Neural crest cell (in vitro differentiated cells): ENCODE measurements at regions not wholly inside any gene's neighbourhood (a gene's known extent, or its start where the extent isn't known, plus 50 kb on each side); places are given as distances from the start of the nearest gene placed in this dataset.

Experiments used
- DNase-seq: peaks from one replicate; pipeline ENCODE4 v3.0.0; 2021; ENCODE audit warnings: low read depth, mixed read lengths, low spot score
- H3K27ac Mint-ChIP-seq: one replicate; pipeline ENCODE4 v1.8.0; 2021; ENCODE audit warnings: mild to moderate bottlenecking, mixed read lengths; ENCODE audit not compliant: unreplicated experiment
- H3K27me3 Mint-ChIP-seq: 2 replicates; pipeline ENCODE4 v1.8.0; 2021; ENCODE audit warnings: low read depth, mild to moderate bottlenecking, mixed read lengths
- H3K36me3 Mint-ChIP-seq: 2 replicates; pipeline ENCODE4 v1.8.0; 2021; ENCODE audit warnings: low read depth, mild to moderate bottlenecking, mixed read lengths
- H3K4me1 Mint-ChIP-seq: 2 replicates; pipeline ENCODE4 v1.8.0; 2021; ENCODE audit warnings: mixed read lengths
- H3K4me3 Mint-ChIP-seq: one replicate; pipeline ENCODE4 v1.8.0; 2021; ENCODE audit warnings: mild to moderate bottlenecking, mixed read lengths
- H3K9me3 Mint-ChIP-seq: 2 replicates; pipeline ENCODE4 v1.8.0; 2021; ENCODE audit warnings: mixed read lengths
- TF ChIP-seq, protein P1 (sequence below): fragments of 200-600 bp; sonication (generic); conservative IDR thresholded peaks from 2 replicates; pipeline ENCODE4 v1.5.0; 2021; ENCODE audit warnings: antibody characterized with exemption, mild to moderate bottlenecking

DNA sequence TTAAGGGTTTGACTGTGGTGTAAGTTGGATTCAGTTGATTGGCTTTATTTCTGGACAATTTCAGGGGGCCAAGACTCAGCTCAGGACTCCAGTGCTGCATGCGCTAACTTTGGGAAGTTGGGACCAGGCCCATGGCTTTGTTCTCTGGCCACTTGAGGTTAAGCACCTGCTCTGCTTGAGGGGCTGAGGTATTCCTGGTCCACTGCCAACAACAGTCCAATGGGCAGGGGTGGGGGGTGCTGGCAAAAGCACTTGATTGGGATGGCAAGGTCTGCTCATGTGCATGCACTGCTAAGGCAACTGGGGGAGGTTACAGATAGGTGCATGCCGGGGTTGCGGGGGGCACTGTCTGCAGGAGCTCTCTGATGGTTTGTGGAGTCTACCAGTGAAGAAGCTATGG lies 52.6 kb upstream of the ASB17 start:
- TF ChIP-seq, protein P1, sequence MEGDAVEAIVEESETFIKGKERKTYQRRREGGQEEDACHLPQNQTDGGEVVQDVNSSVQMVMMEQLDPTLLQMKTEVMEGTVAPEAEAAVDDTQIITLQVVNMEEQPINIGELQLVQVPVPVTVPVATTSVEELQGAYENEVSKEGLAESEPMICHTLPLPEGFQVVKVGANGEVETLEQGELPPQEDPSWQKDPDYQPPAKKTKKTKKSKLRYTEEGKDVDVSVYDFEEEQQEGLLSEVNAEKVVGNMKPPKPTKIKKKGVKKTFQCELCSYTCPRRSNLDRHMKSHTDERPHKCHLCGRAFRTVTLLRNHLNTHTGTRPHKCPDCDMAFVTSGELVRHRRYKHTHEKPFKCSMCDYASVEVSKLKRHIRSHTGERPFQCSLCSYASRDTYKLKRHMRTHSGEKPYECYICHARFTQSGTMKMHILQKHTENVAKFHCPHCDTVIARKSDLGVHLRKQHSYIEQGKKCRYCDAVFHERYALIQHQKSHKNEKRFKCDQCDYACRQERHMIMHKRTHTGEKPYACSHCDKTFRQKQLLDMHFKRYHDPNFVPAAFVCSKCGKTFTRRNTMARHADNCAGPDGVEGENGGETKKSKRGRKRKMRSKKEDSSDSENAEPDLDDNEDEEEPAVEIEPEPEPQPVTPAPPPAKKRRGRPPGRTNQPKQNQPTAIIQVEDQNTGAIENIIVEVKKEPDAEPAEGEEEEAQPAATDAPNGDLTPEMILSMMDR = no peak
- H3K27me3 Mint-ChIP-seq = no peaks in the 10 kb centered on the region

DNA sequence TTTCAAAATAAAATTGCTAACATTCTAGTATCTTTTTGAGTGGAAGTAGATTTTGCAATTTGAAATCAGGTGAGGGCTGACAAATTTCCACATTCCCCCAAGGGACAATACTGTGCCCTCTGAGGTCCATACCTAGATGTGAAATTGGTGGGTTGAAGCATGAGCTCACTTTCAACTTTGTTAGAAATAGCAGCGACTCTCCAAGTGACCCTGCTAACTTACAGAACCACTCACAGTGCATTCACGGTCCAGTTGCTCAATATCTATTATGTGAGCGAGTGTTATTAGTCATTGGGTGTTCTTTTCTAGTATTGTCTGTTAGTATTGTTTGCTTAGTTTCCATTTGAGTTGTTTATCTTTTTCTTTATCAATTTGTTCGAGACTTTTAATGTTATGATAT lies 53.6 kb upstream of the ASB17 start:
- Mint-ChIP-seq H3K27me3 (no peaks in the 10 kb centered on the region), H3K4me3 (no peak overlapping the region), H3K27ac (no peak overlapping the region), H3K4me1 (no peaks in the 10 kb centered on the region), H3K9me3 (peaks cover 6% of the 10 kb centered on the region), H3K36me3 (peaks cover 2% of the 10 kb centered on the region)
- TF ChIP-seq, protein P1 = no peak
- no peak for DNase-seq

More for the DNA sequence above, 52.6 kb upstream of the ASB17 start:
- H3K4me3 Mint-ChIP-seq = no peak overlapping the region
- H3K27ac Mint-ChIP-seq = no peak overlapping the region
- H3K36me3 Mint-ChIP-seq = peaks cover 2% of the 10 kb centered on the region
- H3K9me3 Mint-ChIP-seq = peaks cover 9% of the 10 kb centered on the region
- no peak for DNase-seq
- no peaks in the 10 kb centered on the region for H3K4me1 Mint-ChIP-seq

DNA sequence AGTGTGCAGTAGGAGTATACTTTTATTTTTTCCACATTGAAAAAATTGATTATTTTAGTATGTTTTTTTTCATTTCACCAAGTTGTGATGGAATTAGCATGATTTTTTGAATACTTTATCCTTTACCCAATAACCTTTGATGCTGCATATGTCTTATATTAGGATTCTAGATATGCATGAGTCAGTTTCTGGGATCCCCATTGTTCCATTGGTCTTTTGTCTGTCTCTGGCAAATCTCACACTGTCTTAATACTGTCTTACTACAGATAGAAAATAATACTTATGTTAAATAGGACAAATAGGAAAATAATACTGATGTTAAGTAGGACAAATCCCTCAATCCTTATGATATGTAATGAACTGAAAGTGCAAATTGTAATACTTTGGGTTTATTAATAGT lies 54.3 kb upstream of the ASB17 start:
- Mint-ChIP-seq H3K36me3 (peaks cover 2% of the 10 kb centered on the region), H3K27me3 (no peaks in the 10 kb centered on the region), H3K27ac (no peak overlapping the region), H3K4me1 (no peaks in the 10 kb centered on the region), H3K9me3 (peaks cover 6% of the 10 kb centered on the region), H3K4me3 (no peak overlapping the region)
- no peak for DNase-seq
- TF ChIP-seq, protein P1 = no peak

DNA sequence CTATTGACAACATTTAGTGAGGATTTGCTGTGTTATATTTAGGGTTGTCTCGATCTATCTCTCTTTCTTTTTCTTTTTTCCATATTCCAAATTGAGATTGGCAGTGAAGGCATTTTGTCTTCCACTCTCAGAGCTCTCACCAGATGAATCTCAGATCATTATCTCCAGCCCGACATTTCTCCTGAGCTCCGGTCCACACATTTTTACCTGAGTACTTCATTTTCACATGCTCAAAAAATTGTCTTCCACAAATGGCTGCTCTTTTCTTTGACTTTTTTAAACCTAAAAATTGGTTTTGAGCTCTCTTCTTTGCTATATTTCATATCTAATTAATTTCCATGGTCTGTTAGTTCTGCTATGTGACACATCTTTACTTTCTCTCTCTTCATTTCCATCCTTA lies 56.9 kb upstream of the ASB17 start:
- no peaks in the 10 kb centered on the region for H3K36me3 Mint-ChIP-seq
- no peaks in the 10 kb centered on the region for H3K9me3 Mint-ChIP-seq
- DNase-seq = no peak
- TF ChIP-seq, protein P1 = no peak
- H3K27me3 Mint-ChIP-seq = no peaks in the 10 kb centered on the region
- no peak overlapping the region for H3K4me3 Mint-ChIP-seq
- no peaks in the 10 kb centered on the region for H3K4me1 Mint-ChIP-seq
- H3K27ac Mint-ChIP-seq = no peak overlapping the region

DNA sequence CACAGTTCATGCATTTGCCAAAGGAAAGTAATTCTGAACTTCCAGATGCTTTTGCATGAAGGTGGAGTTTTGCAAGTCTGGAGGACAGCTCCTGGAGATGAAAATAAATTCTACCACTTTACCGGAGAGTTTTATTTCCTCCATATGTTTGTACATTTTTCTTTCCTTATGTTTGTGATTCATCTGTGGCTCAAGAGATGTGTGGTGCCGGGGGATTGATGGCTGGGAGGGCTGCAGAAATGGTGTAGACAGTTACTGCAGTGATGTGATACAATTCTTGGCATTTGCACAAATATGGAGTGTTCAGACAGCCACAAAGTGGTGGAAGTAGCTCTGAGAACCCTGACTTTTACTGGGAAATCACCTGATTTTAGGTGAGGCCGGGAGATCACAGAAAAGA lies 58.5 kb upstream of the ASB17 start:
- H3K27me3 Mint-ChIP-seq = no peaks in the 10 kb centered on the region
- H3K4me1 Mint-ChIP-seq = no peaks in the 10 kb centered on the region
- H3K9me3 Mint-ChIP-seq = no peaks in the 10 kb centered on the region
- H3K4me3 Mint-ChIP-seq = no peak overlapping the region
- H3K36me3 Mint-ChIP-seq = no peaks in the 10 kb centered on the region
- DNase-seq = no peak
- no peak overlapping the region for H3K27ac Mint-ChIP-seq
- TF ChIP-seq, protein P1 = no peak
